Right lung (tissue), 2 donors: ENCODE measurements at regions not wholly inside any gene's neighbourhood (a gene's known extent, or its start where the extent isn't known, plus 50 kb on each side); places are given as distances from the start of the nearest gene placed in this dataset.
A peak's percentile ranks its signal among the peaks of the same experiment; 100 is the strongest.

Experiments used
- DNase-seq, 2 donors: peaks; one replicate each; pipeline ENCODE4 v3.0.0-alpha.2; 2013

GRCh38 chr3:18774319-18775088, 349.4 kb upstream of the SATB1 start:
- DNase-seq, result no peak

GRCh38 chr3:18772699-18773305, 347.7 kb upstream of the SATB1 start:
- no peak for DNase-seq

GRCh38 chr3:18771931-18772330, 346.8 kb upstream of the SATB1 start:
- DNase-seq, result no peak

GRCh38 chr3:18770800-18771199, 345.7 kb upstream of the SATB1 start:
- no peak for DNase-seq

GRCh38 chr3:18767756-18768303, 342.7 kb upstream of the SATB1 start:
- DNase-seq, result no peak

- no peak for DNase-seq
These were observed 341.8 kb upstream of the SATB1 start for GRCh38 chr3:18766974-18767373.

GRCh38 chr3:18765662-18766061, 340.5 kb upstream of the SATB1 start:
- DNase-seq, result no peak

GRCh38 chr3:18765161-18765560, 340.0 kb upstream of the SATB1 start:
- DNase-seq, result no peak

GRCh38 chr3:18761530-18761929, 336.4 kb upstream of the SATB1 start:
- DNase-seq, result no peak

- DNase-seq, result peak; percentile 48 to 65
These were observed 333.0 kb upstream of the SATB1 start for GRCh38 chr3:18758047-18758704.

- no peak for DNase-seq
These were observed 332.3 kb upstream of the SATB1 start for GRCh38 chr3:18757476-18757875.

- no peak for DNase-seq
These were observed 327.3 kb upstream of the SATB1 start for GRCh38 chr3:18752273-18752934.

GRCh38 chr3:18751514-18751913, 326.4 kb upstream of the SATB1 start:
- DNase-seq, result no peak

GRCh38 chr3:18747383-18747782, 322.2 kb upstream of the SATB1 start:
- no peak for DNase-seq

GRCh38 chr3:18745472-18745871, 320.3 kb upstream of the SATB1 start:
- no peak for DNase-seq

- no peak for DNase-seq
These were observed 319.3 kb upstream of the SATB1 start for GRCh38 chr3:18744472-18744871.

GRCh38 chr3:18743761-18744160, 318.6 kb upstream of the SATB1 start:
- DNase-seq, result no peak

GRCh38 chr3:18740631-18741583, 315.8 kb upstream of the SATB1 start:
- DNase-seq, result no peak

GRCh38 chr3:18739099-18739433, 313.9 kb upstream of the SATB1 start:
- no peak for DNase-seq

GRCh38 chr3:18738393-18739098, 313.4 kb upstream of the SATB1 start:
- no peak for DNase-seq

GRCh38 chr3:18735005-18735404, 309.9 kb upstream of the SATB1 start:
- no peak for DNase-seq
